HUES6 (cell line): ENCODE measurements at regions not wholly inside any gene's neighbourhood (a gene's known extent, or its start where the extent isn't known, plus 50 kb on each side); places are given as distances from the start of the nearest gene placed in this dataset.
"Not testable (repeated sequence)": the region's sequence is repeated elsewhere in the genome, so short reads cannot be mapped to it uniquely, and the experiment has no call there.

Experiments used
- H3K27ac ChIP-seq: 2 replicates; pipeline ENCODE4 v1.7.0; 2013; ENCODE audit warnings: low read depth, mild to moderate bottlenecking, low read length, inconsistent platforms
- H3K27me3 ChIP-seq: 2 replicates; pipeline ENCODE4 v1.6.1; 2013; ENCODE audit warnings: low read length; ENCODE audit not compliant: control insufficient read depth, insufficient read depth
- H3K36me3 ChIP-seq: 2 replicates; pipeline ENCODE4 v1.6.1; 2013; ENCODE audit warnings: low read length; ENCODE audit not compliant: control insufficient read depth, insufficient read depth
- H3K4me1 ChIP-seq: 2 replicates; pipeline ENCODE4 v1.6.1; 2013; ENCODE audit warnings: low read length; ENCODE audit not compliant: control insufficient read depth, insufficient read depth
- H3K4me3 ChIP-seq: 2 replicates; pipeline ENCODE4 v1.5.1; 2013; ENCODE audit warnings: low read depth, low read length
- H3K9ac ChIP-seq: one replicate; pipeline ENCODE4 v1.6.1; 2013; ENCODE audit warnings: mild to moderate bottlenecking, low read length
- H3K9me3 ChIP-seq: 2 replicates; pipeline ENCODE4 v1.6.1; 2013; ENCODE audit warnings: low read depth, low read length; ENCODE audit not compliant: control insufficient read depth, insufficient read depth

- H3K9me3 ChIP-seq, result no peaks in the 10 kb centered on the region
- no peaks in the 10 kb centered on the region for H3K36me3 ChIP-seq
- H3K4me3 ChIP-seq, result no peak overlapping the region
- H3K27me3 ChIP-seq, result no peaks in the 10 kb centered on the region
- no peak overlapping the region for H3K27ac ChIP-seq
- H3K9ac ChIP-seq, result no peak overlapping the region
- H3K4me1 ChIP-seq, result no peaks in the 10 kb centered on the region
Observed at GRCh38 chr3:78497767-78498166, 1270.0 kb downstream of the ROBO1 start.

GRCh38 chr3:78506061-78506460 lies 1261.7 kb downstream of the ROBO1 start:
- H3K9ac ChIP-seq, result no peak overlapping the region
- no peaks in the 10 kb centered on the region for H3K27me3 ChIP-seq
- H3K4me1 ChIP-seq, result peaks cover 21% of the 10 kb centered on the region
- H3K4me3 ChIP-seq, result no peak overlapping the region
- peaks cover 10% of the 10 kb centered on the region; the same call in 1 of the 2 replicates for H3K9me3 ChIP-seq
- no peaks in the 10 kb centered on the region for H3K36me3 ChIP-seq
- peak overlapping the region; percentile 57; the same call in 1 of the 2 replicates for H3K27ac ChIP-seq

DNA sequence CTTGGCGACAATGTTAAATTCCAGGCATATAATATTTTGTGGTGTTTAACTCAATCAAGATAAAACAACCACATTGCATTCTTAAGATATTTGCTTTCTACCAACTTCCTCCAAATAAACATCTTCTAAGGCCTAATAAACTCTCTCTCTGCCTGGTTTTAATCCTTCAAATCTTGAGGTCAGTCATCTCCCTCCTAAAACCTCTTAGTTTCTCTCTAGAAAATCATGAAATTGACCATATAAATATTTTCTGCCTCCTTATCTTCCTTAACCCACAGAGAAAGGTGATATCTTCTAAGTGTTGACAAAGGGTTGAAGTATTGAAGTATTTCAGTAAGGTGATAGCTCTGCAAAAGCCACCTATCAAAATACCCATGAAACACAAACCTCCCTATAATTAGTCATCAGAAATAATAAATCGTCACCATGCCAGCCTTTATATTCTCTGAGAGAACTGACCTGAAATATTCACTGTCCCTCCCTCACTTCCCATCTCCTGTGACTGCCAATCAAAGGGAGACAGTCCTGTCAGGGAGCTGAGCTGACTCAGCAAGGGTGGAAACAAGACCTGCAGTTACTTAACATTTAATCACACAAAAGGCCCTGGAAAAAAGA lies 1261.1 kb downstream of the ROBO1 start:
- H3K27ac ChIP-seq, result peak overlapping the region; percentile 57; the same call in 1 of the 2 replicates

GRCh38 chr3:78507196-78507984 lies 1260.4 kb downstream of the ROBO1 start:
- no peaks in the 10 kb centered on the region for H3K36me3 ChIP-seq
- no peak overlapping the region for H3K9ac ChIP-seq
- H3K27ac ChIP-seq, result peak overlapping the region; percentile 57; the same call in 1 of the 2 replicates
- peaks cover 10% of the 10 kb centered on the region; the same call in 1 of the 2 replicates for H3K9me3 ChIP-seq
- no peak overlapping the region; the same call in 1 of the 2 replicates for H3K4me3 ChIP-seq
- H3K27me3 ChIP-seq, result no peaks in the 10 kb centered on the region
- peaks cover 21% of the 10 kb centered on the region for H3K4me1 ChIP-seq

More for the DNA sequence above, 1261.1 kb downstream of the ROBO1 start:
- no peak overlapping the region; the same call in 1 of the 2 replicates for H3K4me3 ChIP-seq
- H3K36me3 ChIP-seq, result no peaks in the 10 kb centered on the region
- H3K4me1 ChIP-seq, result peaks cover 21% of the 10 kb centered on the region
- peaks cover 10% of the 10 kb centered on the region; the same call in 1 of the 2 replicates for H3K9me3 ChIP-seq
- H3K27me3 ChIP-seq, result no peaks in the 10 kb centered on the region
- no peak overlapping the region for H3K9ac ChIP-seq

GRCh38 chr3:78511840-78512239 lies 1256.0 kb downstream of the ROBO1 start:
- peaks cover 12% of the 10 kb centered on the region for H3K4me1 ChIP-seq
- peaks cover 10% of the 10 kb centered on the region; the same call in 1 of the 2 replicates for H3K9me3 ChIP-seq
- H3K27me3 ChIP-seq, result no peaks in the 10 kb centered on the region
- H3K27ac ChIP-seq, result no peak overlapping the region
- H3K4me3 ChIP-seq, result no peak overlapping the region
- H3K9ac ChIP-seq, result no peak overlapping the region
- H3K36me3 ChIP-seq, result no peaks in the 10 kb centered on the region

GRCh38 chr3:78512786-78513185 lies 1255.0 kb downstream of the ROBO1 start:
- not testable (repeated sequence) for H3K4me1 ChIP-seq, H3K9me3 ChIP-seq, H3K9ac ChIP-seq, H3K36me3 ChIP-seq, H3K4me3 ChIP-seq, H3K27ac ChIP-seq, H3K27me3 ChIP-seq

GRCh38 chr3:78516437-78516836 lies 1251.4 kb downstream of the ROBO1 start:
- Histone ChIP-seq H3K27ac (no peak overlapping the region), H3K27me3 (no peaks in the 10 kb centered on the region), H3K9me3 (no peaks in the 10 kb centered on the region), H3K4me1 (no peaks in the 10 kb centered on the region), H3K36me3 (no peaks in the 10 kb centered on the region), H3K9ac (no peak overlapping the region), H3K4me3 (no peak overlapping the region)

DNA sequence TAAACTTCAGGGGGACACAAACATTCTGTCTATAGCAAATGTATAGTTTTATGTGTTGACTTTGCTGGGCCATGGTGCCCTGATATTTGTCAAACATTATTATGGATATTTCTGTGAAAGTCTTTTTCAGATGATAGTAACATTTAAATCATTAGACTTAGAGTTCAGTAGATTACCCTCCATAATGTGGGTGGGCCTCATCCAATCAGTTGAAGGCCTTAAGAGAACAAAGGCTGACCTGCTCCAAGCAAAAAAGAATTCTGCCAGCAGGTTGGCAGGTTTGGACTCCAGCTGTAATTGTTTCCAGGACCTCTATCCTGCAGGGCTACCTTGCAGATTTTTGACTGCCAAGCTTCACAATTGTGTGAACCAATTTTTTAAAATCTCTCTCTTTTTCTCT lies 1250.9 kb downstream of the ROBO1 start:
- no peak overlapping the region for H3K27ac ChIP-seq
- no peaks in the 10 kb centered on the region for H3K36me3 ChIP-seq
- no peaks in the 10 kb centered on the region for H3K27me3 ChIP-seq
- H3K4me3 ChIP-seq, result no peak overlapping the region
- H3K9ac ChIP-seq, result no peak overlapping the region
- no peaks in the 10 kb centered on the region for H3K4me1 ChIP-seq
- no peaks in the 10 kb centered on the region for H3K9me3 ChIP-seq

DNA sequence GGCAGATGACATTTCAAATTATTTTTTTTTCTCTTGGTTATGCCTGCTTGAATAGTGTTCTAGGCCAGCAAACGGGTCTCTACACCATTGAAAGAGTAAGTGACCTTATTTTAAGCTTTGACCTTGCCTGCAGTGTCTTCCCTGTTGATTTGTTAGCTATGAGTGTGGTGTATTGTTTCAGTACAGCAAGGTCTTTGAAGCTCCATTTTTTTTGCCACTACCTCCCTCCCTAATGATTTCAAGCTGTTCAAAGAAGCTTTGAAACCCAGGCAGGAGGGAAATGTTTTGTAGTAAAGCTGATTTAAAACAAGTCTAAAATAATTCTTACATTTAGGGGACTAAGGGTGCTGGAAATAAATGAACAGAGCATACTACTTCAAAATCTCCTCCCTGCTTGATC lies 1249.8 kb downstream of the ROBO1 start:
- Histone ChIP-seq H3K36me3 (no peaks in the 10 kb centered on the region), H3K27me3 (no peaks in the 10 kb centered on the region), H3K4me1 (no peaks in the 10 kb centered on the region), H3K4me3 (no peak overlapping the region), H3K9me3 (no peaks in the 10 kb centered on the region), H3K9ac (no peak overlapping the region), H3K27ac (no peak overlapping the region)

GRCh38 chr3:78519281-78519680 lies 1248.5 kb downstream of the ROBO1 start:
- Histone ChIP-seq H3K36me3 (no peaks in the 10 kb centered on the region), H3K4me1 (no peaks in the 10 kb centered on the region), H3K9ac (no peak overlapping the region), H3K9me3 (no peaks in the 10 kb centered on the region), H3K27ac (no peak overlapping the region), H3K27me3 (no peaks in the 10 kb centered on the region), H3K4me3 (no peak overlapping the region)

- no peaks in the 10 kb centered on the region for H3K4me1 ChIP-seq
- H3K27ac ChIP-seq, result no peak overlapping the region
- H3K4me3 ChIP-seq, result no peak overlapping the region
Observed at GRCh38 chr3:78529601-78530000, 1238.2 kb downstream of the ROBO1 start.

More at GRCh38 chr3:78529601-78530000, 1238.2 kb downstream of the ROBO1 start:
- Histone ChIP-seq H3K9me3 (no peaks in the 10 kb centered on the region), H3K27me3 (no peaks in the 10 kb centered on the region), H3K36me3 (no peaks in the 10 kb centered on the region), H3K9ac (no peak overlapping the region)
